GM12874 (cell line): ENCODE measurements at regions not wholly inside any gene's neighbourhood (a gene's known extent, or its start where the extent isn't known, plus 50 kb on each side); places are given as distances from the start of the nearest gene placed in this dataset.

Experiments
- CTCF ChIP-seq: IDR thresholded peaks from 2 replicates; pipeline ENCODE4 v1.5.1; 2011; ENCODE audit warnings: low read depth, mild to moderate bottlenecking, control low read depth, low read length, moderate library complexity; ENCODE audit not compliant: insufficient read depth

- TF ChIP-seq CTCF, result no peak
Observed at GRCh38 chr10:23694921-23695824, 256.3 kb downstream of the OTUD1 start.

GRCh38 chr10:23695825-23696420, 257.0 kb downstream of the OTUD1 start:
- no peak for TF ChIP-seq CTCF

- TF ChIP-seq CTCF, result no peak
Observed at GRCh38 chr10:23696476-23696875, 257.6 kb downstream of the OTUD1 start.

- TF ChIP-seq CTCF, result peak; percentile 77
Observed at GRCh38 chr10:23702977-23703414, 264.1 kb downstream of the OTUD1 start.

GRCh38 chr10:23715363-23715762, 276.5 kb downstream of the OTUD1 start:
- no peak for TF ChIP-seq CTCF

GRCh38 chr10:23717913-23718312, 279.0 kb downstream of the OTUD1 start:
- TF ChIP-seq CTCF, result no peak

- TF ChIP-seq CTCF, result no peak
Observed at GRCh38 chr10:23718946-23719345, 280.1 kb downstream of the OTUD1 start.
